Epidermal melanocyte (primary cell): ENCODE measurements at regions not wholly inside any gene's neighbourhood (a gene's known extent, or its start where the extent isn't known, plus 50 kb on each side); places are given as distances from the start of the nearest gene placed in this dataset.
"Not testable (repeated sequence)": the region's sequence is repeated elsewhere in the genome, so short reads cannot be mapped to it uniquely, and the experiment has no call there.

Source experiments
- DNase-seq: peaks from one replicate; pipeline ENCODE4 v3.0.0; 2011; ENCODE audit warnings: low spot score; ENCODE audit not compliant: insufficient read length

DNA sequence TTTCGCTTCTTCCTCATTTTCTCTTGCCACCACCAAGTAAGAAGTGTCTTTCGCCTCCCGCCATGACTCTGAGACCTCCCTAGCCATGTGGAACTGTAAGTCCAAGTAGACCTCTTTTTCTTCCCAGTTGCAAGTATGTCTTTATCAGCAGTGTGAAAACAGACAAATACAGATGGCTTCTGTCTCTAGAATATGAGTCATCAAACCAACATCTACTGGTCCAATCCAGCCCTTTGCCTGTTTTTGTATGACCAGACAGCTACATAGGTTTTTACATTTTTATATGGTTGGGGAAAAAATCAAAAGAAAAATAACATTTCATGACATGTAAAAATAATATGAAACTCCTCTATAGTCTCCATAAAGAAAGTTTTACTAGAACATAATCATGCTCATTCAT, 118.7 kb upstream of the PTPRG start:
- DNase-seq: no peak

DNA sequence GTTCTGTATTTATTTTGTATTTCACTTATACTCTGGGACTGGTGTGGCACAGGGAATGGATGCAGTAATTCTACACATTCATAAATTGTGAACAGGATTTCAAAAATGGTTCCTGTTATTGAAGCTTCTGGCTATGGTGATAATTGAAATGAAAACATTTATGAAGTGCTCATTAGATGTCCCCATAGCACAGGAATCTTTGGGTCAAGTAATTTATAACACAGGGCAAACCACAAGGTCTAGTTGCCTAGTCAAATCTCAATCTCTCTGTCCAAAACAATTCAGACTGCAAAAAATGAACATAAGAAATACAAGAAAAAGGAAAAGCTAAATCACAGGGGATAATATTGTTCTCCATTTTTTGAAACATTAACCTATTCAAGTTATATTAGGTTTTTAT, 117.5 kb upstream of the PTPRG start:
- DNase-seq: no peak

DNA sequence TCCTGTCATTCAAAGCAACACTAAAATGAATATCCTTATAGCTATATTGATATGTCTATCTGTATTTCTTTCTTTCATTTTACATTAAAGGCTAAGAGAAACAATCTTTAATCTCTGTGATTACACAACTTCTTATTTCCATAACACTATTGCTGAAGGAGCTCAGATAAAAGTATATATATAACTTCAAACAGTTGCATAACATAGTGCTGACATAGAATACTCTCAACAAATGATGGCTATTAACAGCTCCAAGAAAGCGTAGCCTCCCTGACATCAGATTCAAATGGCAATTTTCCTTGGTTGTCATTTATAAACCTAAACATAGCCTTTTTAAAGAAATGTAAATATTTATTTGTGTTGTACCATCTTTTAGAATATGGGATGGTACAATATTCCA, 116.6 kb upstream of the PTPRG start:
- no peak for DNase-seq

DNA sequence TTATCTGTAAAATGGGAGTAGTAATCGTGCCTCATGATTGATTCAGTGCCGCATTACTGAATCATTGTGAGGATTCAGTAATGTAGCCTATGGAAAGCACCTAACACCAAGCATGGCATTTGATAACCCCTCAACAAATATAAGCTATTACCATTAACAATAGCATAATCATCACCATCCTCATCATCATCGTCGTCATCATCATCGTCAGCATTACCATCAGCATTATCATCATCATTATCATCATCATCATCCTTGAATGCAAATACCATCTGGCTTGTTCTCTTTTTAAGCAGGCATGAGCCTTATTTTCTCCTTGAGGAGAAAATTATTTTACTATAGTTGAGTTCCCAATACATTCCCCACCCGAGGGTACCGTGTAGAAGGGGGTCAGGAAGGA, 115.4 kb upstream of the PTPRG start:
- DNase-seq: no peak

DNA sequence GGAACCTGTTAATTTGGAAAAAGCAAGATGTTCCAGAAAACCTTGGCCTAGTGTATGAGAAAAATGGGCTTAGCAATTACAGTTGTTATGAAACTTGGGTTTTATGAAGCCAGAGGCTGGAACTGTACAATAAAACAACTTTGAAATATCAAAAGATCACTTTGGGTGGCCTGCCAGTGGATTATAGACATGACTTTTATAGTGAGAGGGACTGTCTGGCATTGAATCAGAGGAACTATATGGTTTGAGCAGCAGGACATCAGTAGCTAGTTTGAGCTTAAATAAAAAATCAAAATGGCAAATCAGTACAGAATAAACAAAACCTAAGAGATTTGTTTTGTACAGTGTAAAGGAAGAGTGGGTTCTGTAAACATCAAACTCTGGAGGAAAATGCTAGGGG, 115.0 kb upstream of the PTPRG start:
- DNase-seq: no peak

DNA sequence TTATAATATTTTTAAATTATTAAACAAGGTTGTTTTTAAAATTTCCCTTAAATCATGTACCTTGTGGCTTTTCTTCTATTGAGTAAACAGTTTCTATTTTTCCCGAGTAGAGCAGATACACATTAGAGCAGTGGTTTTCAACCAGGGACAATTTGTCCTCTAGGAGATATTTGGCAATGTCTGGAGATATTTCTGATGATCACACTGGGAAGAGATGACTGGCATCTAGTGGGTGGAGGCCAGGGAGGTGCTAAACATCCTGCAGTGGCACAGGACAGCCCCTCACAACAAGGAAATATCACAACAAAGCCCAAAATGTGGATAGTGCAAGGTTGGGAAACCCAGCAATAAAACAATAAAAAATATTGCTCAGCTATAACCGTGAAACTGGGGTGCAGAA, 113.0 kb upstream of the PTPRG start:
- DNase-seq: no peak

DNA sequence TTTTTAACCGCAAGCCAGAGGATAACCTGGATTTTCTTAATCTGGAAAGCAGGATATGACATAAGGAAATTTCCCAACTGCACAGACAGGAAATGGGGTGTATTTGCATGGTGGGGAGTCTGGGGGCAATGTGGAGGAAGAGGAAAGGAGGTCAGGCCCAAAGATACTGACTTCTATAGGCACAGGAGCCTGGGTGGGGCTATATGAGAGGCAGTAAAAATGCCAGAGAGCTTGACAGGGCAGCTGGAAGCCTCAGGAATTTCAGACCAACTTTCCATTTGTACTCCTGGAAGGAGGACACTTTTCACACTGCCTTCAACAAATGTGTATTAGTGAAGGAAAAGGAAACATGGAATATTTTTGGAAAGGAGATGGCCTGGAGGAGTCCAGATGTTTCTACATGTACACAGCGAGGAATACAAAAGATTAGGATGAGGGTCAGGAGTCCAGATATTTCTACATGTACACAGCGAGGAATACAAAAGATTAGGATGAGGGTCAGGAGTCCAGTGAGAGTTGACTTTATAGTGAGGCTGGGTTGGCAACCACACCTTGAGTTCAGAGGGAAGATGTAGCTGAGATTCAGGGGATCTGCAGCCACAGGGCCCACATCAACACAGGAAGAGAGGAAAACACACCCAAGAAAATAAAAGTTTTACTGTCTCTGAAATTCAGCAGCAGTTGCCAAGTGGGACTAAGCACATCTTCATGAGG, 111.9 kb upstream of the PTPRG start:
- DNase-seq: no peak

DNA sequence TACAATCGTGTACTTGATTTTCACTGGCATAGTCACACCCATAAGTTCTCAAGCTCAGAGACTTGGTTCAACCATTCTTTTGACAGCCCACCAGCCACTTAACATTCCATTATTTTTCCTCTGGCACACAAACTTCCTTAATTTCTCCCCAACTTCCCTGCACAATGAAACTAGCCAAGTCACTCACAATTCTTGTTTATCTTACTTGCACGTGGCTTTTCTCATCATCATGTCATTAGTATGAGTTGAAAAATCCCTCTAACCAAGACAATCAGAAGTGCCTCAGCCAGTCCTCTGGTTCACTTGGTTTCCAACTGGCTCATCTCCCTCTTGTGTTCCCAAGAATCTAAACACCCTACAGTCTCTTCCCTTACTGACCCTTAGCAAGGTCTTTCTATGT, 110.5 kb upstream of the PTPRG start:
- no peak for DNase-seq

DNA sequence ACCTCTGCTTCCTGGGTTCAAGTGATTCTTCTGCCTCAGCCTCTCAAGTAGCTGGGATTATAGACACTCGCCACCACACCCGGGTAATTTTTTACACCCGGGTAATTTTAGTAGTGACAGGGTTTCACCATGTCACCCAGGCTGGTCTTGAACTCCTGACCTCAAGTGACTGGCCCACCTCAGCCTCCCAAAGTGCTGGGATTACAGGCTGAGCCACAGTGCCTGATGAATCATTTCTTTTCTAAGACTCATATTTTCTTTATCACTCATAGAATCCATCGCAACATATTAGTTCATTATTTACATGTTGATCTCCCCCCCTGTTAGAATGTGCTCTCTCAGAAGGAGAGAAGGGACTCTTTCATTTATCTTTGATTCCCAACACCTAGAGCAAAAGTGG, 109.5 kb upstream of the PTPRG start:
- DNase-seq: no peak

DNA sequence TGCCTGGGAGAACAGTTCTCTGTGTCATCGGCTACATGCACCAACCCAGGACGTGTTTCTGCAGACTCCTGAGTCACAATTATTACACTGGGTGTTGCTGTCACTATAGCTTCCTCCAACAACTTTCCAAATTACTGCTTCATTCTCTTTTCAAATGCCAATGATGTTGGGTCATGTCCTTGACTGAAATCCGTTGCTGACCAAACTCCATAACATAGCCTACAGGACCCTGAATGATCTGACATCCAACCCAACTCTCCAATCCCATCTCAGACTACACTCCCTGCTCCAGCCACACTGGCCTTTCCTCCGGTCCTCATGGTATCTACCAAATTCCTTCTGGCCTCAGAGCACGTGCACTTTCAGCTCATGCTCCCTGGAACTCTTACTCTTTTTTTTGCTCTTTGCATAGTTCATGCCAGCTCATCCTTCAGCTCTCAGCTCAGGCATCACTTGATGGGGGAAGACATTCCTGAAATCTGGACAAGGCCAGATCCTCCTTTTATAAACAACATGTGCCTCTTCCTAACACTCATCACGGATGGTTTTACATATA, 108.8 kb upstream of the PTPRG start:
- no peak for DNase-seq

DNA sequence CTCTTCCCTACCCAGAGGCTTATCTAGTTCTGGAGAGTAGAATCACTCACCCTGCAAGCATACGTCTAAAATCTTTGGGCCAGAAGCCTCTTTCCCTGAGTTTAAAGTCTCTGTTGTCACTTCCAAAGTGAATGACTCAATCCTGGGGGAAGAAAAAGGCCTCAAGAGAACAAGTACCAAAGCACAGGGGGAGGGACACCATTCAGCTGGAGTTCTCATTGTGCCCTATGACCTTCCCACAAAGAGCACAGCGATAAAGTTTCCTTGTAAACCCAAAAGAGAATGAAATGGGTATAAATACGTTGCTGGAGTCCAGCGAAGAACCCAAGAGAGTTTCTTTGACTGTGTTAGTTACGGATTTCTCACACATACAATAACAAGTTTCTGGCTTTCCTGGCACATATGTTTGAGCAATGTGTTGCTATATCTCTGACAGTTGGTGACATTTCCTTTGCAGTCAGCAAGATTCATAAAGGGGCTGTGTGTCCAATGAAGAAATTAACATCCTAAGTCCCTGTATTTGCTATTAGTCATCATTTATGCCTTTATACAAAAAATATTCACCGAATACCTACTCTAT, 107.3 kb upstream of the PTPRG start:
- no peak for DNase-seq

DNA sequence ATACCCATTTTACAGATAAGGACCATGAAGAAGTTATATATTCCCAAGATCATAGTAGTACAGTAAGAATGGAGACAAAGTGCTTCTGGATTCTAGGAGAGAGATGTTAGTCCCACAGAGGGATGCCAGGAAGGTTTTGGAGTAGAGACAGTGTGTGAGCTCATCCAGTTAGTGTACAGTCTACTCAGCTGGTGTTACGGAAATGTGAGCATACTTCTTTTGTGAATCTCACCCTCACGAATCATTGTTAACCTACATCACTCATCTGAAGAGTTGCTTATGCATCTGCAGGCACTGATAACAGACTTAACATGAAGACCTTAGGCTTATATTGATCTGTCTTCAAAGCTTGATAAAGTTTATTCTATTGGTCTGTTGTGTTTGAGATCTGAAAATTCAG, 106.6 kb upstream of the PTPRG start:
- DNase-seq: no peak

DNA sequence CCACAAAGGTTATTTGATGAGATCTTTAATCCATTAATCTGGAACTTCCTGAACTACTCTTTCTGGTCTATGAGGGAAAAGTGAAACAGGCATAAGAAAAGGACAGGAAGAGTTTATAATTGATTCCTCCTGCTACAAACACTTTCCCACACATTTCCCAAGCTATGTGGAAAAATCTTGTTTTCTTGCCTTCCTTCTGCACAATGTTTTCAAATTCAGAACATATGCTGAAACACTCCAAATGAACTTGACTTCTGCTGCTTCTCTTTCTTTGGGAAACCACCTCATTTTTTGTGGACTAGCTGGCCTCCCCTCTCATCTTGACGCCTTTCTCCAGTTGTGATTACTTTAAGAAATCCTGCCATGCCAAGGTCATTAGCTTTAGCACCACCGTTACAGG, 100.7 kb upstream of the PTPRG start:
- no peak for DNase-seq

DNA sequence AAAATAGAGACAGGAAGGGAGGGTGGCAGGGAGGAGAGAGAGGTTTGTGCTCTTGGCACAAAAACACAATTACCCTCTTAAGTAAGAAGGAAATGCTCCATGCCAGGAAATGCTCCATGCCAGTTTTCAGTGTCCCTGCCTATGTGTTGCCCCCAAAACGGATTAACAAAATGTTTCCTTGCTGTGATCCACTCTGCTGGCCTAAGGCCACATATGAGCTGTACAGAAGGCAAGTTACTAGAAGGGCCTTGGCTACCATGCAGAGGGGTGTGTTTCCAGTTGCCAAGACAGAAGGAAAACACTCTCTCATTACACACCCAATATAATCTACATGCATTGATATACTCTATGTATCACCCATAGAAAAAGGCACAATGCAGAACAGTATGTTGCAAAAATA, 98.2 kb upstream of the PTPRG start:
- no peak for DNase-seq

DNA sequence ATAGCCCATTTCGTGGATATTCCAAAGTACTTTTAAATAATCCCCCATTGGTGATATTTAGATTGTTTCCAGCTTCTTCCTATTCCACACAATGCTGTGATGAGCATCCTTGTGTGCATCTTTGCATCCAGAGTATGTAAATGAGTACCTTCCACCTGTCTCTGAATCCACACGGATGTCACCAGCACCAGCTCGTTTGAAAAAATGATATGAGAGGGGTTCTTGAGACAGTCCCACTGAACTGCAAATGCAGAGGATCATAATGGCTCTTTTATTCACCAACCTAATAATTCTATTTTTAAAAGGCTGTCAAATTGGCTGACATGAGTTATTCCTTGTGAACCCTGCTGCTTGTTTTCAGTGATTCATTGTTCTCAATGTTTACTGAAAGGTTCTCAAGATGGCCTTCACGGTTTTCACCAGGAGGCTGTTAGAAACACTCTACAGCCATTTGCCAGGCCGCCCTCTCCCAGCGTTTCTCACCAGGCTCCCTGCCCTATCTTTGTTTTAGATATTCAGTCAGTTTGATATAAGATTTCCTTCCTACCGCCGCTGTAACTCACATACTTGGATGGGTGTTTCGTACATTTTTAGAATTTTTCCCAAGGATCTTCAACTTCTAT, 96.7 kb upstream of the PTPRG start:
- DNase-seq: no peak

DNA sequence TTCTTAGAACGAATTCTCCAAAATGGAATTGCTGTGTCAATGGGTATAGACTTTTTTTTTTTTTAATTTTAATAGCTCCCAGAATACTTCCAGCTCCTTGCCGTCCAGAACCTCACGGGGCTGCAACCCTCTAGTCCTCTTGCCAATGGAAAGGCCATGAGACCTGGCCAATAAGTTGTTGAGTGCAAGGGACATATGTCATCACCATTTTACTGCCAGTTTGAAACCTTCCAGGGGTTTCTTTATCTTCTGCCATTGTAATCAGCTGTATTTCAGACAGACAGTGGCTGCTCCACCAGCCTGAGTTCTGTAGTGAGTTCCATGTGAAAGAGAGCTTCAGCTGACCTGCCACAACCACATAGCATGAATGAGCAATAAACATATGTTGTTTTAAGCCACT, 95.0 kb upstream of the PTPRG start:
- no peak for DNase-seq

DNA sequence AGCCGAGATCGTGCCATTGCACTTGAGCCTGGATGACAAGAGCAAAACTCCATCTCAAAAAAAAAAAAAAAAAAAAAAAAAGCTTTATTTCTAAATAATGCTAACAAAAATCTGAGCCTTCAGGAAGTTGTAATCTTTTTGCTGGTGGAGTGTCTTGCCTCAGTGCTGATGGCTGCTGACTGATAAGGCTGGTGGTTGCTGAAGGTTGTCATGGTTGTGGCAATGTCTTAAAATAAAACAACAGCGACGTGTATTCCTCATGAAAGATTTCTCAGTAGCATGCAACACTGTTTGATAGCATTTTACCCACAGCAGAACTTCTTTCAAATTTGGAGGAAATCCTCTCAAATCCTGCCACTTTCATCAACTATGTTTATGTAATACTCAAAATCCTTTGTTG, 77.4 kb upstream of the PTPRG start:
- DNase-seq: no peak

DNA sequence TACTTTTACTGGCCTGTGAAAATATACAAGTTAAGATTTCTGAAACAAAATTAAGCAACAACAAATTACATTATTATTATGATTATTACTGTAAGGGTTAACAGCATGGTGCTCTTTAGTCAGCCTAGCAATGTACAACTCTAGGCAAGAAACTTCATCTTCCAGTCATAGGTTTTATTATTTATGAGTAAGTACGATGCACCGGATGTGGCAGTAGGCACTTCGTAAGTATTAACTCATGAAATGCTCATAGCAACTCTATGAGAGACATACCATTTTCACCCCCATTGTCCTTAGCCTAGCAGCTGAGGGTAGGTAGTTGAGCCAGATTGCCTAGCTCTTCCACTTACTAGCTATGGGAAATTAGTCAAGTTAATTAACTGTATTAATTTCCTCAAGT, 68.0 kb upstream of the PTPRG start:
- no peak for DNase-seq

DNA sequence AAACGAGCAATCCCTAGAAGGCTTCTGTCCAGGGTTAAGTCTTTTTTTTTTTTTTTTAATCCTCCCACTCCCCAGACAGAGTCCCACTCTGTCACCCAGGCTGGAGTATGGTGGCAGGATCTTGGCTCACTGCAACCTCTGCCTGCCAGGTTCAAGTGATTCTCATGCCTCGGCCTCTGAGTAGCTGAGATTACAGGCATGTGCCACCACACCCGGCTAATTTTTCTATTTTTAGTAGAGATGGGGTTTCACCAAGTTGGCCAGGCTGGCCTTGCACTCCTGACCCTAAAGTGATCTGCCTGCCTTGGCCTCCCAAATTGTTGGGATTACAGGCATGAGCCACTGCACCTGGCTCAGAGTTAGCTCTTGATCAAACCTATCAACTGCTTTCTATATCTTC, 67.1 kb upstream of the PTPRG start:
- not testable (repeated sequence) for DNase-seq

DNA sequence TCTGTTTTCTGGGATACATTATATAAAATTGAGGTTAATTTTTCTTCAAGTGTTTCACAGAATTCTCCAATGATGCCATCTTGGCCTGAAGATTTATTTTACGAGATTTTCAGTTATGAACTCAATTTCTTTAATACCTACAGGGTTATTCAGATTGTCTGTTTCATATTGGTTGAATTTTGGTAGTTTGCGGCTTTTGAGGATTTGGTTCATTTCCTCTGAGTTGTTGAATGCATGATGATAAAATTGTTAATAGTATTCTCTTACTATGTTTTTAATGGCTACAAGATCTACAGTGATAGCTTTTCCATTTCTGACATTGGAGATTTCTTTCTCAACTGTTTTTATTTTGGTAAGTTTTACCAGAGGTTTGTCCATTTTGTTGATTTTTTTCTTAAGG, 63.9 kb upstream of the PTPRG start:
- no peak for DNase-seq

DNA sequence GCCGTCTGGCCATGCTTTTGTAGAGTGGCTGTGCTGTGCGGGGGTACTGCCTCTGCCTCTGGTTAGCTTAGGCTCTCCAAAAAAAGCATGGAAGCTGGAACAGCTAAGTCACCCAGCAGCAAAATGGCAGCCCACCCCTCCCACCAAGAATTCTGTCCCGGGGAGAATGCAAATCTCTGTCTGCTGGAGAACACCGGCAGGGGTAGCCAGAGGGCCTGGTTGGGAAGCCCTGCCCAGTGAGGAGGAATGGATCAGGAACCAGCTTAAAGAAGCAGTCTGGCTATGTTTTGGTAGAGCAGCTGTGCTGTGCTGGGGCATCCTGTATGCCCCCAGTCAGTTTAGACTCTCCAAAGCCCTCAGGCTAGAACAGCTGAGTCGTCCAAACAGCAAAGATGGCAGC, 56.2 kb upstream of the PTPRG start:
- no peak for DNase-seq

DNA sequence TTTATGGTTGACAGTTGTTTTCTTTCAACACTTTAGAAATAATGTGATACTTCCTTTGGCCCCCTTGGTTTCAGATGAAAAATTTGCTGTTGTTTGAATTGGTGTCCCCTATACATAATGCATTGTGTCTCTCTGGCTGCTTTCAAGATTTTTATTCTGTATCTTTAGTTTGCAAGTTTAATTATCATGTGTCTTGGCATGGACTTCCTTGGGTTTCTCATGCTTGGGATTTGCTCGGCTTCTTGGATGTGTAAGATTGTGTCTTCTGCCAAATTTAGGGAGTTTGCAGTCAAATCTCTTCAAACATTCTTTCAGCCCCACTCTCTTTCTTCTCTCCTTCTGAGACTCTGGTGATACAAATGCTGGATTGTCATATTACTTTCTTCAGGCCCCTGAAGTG, 53.4 kb upstream of the PTPRG start:
- DNase-seq: no peak
